Right lung (tissue), 2 donors: ENCODE measurements at regions not wholly inside any gene's neighbourhood (a gene's known extent, or its start where the extent isn't known, plus 50 kb on each side); places are given as distances from the start of the nearest gene placed in this dataset.
A peak's percentile ranks its signal among the peaks of the same experiment; 100 is the strongest.

Experiments used
- DNase-seq, 2 donors: peaks; one replicate each; pipeline ENCODE4 v3.0.0-alpha.2; 2013

DNA sequence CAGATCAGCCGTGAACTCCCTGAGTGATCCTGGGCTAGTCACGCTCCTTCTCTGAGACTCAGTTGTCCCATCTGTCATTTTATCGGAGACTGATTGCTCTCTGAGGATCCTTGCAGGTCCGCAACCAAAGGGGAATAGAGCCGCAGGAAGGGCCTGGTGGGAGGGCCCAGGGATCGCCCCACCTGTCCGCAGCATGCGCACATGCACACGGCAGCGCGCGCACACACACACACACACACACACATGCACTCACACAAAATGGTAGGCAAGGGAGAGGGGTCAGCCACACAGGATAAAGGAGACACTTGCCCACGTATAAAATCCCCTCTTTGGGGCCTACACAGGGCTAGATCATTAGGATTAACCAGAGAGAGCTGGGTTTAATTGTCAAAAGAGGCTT is 95.6 kb upstream of the FOXP4 start:
- no peak for DNase-seq

DNA sequence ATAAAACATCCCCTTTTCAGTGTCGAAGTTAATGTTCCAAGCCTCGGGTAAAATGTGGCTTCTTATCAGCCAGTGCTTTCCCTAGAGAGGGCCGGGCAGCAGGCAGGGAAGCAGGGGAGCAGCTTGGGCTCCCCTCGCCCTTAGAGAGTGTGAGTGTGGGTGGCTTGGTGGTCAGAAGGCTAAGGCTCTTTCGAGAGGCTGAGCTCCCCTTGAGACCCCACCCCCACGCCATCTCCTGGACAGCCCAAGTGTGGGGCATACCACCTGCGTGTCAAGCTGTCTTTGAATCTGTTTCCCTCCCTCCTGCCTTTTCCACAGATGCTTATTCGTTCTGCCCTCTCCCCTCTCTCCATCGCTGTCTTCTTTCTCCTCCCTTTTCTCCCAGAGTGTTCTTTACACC is 95.1 kb upstream of the FOXP4 start:
- no peak for DNase-seq

DNA sequence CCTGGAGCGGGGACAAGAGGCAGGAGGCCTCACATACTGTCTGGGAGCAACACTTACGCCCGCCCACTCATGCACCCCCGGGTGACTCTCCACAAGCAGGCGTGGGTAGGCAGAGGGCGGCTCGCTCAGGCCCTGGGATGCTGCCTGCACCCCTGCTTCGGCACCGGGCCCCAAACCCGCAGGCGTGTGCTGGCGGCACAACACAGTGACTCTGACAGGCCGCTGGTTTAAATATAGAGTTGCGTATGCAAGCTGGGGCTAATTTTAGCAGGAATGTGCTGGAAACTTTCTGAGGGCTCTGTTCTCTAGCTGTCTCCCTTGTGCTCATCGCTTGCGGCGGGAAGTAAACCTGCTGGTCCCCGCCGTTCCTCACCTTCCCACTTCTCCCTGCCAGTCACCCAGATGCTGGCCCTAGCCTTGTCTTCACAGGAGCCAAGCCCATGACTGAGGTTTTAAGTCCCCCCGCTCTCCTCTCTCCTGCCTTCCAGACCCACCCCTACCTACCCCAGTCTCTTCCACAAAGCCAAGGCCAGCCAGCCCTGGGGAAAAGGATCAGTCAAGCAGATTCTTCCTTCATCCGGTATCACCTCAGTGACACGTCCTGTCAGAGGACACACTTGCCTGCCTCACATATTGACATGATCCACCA is 94.5 kb upstream of the FOXP4 start:
- peak; percentile 56 for DNase-seq

DNA sequence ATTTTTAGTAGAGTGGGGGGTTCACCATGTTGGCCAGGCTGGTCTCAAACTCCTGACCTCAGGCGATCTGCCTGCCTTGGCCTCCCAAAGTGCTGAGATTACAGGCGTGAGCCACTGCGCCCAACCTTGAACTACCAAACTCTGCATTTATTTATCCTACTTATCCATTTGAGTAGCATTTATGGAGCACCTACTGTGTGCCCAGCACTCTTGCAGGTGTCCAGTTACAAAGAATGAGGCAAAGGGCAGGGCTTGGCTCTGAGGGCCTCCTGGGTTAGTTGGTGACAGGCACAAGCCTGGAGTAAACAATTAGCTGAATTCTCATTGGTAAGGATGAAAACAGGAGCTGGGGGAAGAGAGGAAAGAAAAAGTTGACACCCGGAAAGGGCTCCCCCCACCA is 93.4 kb upstream of the FOXP4 start:
- DNase-seq: no peak

DNA sequence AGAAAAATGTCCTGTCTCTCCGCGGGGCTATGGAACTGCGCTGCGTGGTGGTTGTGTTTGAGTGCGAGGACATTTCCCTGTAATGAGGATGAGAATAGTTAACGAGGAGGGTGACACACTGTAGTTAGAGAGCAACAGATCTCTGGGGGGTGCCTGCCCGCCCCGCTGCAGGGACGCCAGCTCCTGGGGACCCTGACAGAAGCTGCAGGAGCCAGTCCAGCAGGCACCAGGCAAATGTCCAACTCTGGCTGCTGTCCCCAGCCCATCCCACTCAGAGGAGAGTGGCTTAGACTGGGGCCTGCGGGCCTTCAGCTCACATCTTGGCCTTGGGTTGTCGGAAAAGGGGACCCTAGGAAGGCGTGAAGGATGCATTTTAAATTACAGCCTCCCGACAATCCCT is 92.9 kb upstream of the FOXP4 start:
- no peak for DNase-seq

DNA sequence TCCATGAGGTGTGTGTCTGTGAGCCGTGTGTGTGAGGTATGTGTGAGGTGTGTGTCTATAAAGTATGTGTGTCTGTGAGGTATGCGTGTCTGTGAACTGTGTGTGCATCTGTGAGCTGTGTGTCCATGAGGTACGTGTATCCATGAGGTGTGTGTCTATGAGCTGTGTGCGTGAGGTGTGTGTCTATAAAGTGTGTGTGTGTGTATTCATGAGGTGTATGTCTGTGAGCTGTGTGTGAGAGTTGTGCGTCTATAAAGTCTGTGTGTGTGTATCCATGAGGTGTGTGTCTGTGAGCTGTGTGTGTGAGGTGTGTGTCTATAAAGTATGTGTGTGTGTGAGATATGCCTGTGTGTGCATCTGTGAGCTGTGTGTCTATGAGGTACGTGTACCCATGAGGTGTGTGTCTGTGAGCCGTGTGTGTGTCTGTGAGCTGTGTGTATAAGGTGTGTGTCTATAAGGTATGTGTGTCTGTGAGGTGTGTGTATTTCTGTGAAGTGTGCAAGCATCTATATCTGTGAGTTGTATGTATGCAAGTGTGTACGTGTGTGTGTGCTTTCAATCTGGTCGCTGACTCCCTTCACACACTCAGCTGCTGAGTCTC is 91.9 kb upstream of the FOXP4 start:
- DNase-seq: no peak

DNA sequence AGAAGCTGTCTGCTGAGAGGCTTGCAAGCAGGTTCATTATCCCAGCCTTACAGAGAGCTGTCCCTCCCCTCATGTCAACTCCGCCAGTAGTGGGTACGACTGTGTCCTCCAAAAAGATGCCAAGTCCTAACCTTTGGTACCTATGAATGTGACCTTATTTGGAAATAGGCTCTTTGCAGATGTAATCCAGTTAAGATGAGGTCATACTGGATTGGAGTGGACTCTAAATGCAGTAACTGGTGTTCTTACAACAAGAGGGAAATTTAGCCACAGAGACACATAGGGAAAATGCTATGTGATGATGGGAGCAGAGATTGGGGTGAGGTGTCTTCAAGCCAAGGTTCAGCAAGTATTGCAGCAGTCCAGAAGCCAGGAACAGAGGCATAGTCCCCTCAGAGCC is 90.8 kb upstream of the FOXP4 start:
- DNase-seq: no peak

DNA sequence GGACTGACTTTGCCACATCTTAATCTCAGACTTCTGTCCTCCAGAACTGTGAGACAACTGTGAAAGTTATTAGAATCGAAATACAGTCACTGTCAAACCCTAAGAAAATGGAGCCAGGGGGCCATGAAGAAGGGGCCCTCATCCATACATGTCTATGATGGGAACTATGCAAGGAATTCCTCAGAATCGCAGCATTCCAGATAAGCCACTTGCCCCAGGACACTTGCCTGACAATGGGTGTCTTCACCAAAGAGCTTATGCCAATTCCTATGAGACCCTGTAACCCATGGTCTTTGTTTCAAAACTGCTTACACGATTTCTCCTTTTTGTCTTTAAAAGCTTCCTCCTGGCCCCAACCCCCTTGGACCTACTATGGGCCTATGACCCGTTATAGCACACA is 90.4 kb upstream of the FOXP4 start:
- DNase-seq: no peak

DNA sequence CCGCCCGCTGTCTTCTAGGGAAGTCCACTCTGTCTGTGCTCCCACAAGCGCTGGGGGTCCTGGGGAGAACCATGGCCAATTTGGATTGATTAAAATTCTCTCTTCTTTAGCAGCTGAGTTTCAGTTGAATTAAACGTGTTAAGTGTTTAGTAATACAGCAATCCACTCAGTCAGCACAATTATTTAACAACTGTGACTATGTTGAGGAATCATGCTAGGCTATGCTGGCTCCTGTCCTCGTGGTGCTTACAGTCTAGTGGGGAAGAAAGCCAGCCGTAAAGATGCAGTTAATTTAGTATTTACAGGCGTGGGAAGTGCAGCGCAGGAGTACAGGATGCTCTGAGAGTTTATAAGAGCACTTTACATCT is 88.9 kb upstream of the FOXP4 start:
- DNase-seq: no peak

DNA sequence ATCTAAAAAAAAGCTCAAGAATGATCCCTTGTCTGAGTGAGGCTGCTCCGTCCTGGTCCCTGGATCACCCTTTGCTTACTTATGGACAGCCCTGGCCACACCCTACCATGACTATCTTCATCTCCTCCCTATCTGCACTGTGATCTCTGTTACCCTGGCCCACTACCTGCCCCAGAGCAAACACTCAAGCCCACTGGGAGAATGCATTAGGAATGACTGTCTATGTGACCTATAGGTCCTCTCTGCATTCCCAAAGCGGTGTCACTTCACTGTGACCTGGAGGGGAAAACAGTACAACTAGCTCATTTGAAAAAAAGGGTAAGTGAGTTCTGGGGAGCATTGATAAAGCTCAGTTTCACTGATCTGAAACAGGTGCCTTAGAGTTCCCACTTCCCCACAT is 86.4 kb upstream of the FOXP4 start:
- DNase-seq: no peak

DNA sequence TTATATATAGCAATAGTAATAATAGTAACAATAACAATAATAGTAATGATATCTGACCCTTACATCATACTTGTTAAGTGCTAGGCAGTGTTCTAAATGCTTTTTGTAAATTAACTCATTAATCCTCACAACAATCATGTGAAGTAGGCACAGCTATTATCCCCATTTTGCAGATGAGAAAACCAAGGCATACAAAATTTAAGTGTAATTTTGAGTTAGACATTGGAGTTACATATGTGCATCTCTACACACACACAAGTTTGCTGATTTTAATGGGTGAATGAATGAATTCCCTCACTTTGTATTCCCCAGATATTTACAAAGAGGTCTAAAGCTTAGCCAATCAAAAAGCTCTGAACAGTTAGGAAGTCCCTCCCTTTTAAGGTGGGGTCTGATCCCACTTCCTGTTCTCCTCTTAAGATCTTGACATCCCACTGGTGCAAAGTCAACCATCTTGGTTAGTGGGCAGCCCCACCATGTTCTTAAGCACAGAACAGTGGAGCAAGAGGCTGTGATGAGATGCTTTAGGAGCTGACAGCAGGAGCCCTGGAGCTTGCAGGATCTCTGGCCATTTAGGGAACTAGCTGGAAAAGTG is 85.3 kb upstream of the FOXP4 start:
- DNase-seq: no peak

DNA sequence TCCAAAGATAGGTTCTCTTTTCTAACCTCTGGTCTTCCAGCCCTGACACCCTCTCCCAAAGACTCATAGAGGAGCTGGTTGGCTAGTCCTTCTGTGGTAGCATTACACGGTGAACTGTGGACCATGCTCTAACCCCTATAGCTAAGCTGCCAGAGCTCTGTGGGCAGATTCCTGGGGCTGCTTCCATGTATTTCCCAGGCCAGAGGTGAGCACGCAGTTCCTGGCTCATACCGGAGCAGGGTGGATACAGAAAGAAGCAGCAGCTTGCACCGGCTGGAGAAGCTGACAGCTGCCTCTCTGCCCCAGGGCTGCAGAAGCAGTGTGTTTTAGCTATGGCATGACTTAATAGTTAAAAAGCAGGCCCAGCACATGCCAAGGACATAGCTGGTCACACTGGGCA is 84.1 kb upstream of the FOXP4 start:
- no peak for DNase-seq

DNA sequence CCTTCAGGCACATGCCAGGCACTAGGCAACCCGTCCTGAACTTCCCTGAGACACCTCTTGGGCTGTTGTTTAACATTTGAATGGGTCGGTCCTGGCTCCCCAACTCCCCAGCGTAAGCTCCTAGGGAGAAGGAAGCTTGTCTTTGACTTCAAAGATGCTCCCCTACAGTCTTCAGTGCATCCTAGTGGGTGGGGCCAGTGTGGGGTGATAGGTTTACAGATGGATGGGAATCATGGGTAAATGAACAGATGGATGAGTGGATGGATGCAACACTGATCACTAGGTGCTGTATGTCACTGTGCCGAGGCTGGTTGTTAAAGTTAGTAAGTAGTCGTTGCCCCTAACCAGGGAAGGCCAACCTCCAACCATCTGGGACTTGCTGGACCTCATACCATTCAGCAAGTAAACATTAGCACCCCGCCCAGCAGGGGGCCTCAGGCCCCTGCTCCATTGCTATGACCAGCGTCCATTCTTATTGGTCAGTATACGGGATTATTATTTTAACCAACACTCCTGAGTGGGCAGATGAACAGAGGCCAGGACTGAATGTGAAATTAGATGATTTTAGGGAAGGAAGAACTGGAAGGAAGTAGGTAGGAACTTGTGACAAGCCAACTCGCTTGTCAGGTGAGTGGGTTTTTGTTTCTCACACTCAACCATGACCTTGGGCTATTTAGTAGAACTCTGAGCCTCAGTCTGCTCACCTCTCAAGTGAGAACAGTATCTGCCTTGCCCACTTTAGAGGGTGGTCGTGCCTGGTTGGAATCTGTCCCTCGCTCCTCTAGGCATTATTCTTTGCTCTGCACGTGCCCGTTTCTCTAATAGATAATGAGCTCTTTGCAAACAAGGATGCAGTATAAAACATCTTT is 82.9 kb upstream of the FOXP4 start:
- DNase-seq: peak in 1 of 2 donors; percentile 70

DNA sequence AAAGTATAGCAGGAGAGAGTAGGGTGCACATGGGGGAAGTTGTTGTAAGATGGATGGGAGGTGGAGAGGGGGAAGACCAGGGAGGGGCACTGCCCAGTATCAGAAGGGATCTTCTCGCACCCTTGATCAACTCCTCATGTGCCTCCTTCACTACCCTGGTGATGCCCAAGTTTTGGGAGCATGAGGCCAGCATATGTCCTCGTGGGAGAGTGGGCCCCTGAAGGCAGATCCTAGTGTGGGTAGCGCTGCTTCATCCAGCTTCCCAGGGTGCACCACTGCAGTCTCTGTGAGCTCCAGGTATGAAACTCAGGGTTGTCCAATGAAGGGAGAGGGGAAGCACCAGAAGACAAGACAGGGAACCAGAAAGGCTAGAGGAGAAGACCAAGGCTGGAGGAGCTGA is 82.2 kb upstream of the FOXP4 start:
- DNase-seq: no peak

DNA sequence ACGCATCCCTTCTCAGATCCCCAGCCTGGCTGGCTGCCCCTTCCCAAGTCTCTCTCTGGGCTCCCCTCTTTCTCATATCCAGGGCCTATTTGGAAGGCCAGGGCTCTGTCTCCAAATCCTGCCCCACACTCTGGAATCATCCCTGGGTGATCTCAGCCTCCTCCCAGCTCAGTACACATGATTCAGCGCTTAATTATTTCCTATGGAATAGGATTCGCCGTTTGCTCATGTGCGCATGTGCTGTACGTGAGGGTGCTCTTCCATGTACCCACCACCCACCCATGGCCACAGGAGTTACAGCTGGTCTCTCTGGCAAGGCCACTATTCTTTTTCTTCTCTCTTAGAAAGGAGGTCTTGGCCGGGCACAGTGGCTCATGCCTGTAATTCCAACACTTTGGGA is 81.7 kb upstream of the FOXP4 start:
- DNase-seq: no peak

DNA sequence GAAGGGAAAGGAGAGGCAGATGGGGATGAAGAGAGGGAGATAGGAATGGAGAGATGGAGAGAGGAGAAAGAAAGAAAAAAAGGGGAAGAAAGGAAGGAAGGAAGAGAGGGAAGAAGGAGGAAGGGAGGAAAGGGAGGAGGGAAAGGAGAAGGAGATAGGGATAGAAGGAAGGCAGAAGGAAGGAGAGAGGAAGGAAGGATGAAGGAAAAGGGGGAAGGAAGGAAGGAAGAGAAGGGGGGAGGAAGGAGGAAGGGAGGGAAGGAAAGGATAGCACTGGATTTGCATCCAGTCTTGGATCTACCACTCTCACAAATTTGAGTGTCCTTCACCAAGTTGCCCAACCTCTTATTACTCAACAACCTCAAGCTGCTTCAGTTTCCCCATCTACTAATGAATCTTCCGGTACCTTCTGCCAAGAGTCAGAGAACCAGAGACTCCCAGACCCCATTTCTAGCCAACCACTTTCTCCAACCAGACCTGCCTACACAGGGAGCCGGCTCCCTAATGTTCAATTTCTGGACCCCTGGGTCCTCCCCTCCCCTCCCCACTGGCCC is 79.7 kb upstream of the FOXP4 start:
- no peak for DNase-seq

DNA sequence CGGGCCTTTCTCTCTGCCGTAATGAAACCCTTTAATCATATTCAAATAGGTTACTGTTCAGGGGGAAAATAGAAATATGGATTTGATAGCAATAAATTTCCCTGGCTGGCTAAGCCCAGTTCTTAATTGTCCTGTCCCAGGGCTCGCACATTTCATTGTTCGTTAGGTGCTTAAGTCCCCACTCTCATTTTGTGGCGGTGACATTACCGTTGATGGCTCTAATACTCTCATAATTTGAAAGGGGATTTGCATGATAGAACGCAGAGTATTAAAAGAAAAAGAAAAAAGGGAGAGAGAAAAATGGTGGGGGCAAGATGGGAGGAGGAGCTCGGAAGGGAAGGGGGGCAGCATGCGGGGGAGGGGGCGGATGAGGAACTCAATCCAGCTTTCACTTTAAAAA is 79.1 kb upstream of the FOXP4 start:
- no peak for DNase-seq

DNA sequence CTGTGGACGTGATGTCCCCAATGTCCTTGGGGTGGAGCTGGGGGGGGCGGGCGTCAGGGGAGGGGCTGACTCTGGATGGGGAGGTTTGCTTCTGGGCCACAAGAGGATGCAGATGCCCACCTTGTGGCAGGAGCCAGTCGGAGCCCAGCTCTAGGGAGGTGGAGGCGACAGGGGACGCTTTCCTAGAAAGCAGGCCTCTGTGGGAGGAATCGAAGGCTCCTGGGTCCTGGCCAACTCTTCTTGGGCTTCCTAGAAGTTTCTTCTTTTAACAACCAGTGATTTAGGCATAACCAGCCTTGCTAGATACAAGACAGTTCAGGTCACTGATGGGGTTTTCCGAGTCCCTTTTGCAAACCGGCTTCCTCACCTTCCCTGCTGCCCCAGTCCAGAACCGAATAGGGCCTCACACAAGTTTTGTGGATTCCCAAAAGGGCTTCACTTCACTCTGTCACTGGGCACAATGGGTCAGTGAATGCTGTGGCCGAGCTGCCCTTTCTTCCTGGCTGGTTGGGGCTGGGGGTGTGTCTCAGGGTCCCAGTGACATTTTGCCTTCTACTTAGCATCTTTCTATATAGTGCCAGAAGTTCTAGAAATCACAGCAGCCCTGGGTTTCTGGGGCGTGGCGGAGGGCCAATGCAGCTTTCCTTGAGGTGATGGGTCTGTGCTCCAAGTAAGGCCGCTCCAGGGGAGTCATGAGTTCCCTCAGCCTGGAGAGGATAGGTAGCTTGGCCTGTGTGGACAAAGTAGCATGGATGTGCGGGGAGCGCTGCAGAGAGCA is 78.4 kb upstream of the FOXP4 start:
- DNase-seq: no peak

DNA sequence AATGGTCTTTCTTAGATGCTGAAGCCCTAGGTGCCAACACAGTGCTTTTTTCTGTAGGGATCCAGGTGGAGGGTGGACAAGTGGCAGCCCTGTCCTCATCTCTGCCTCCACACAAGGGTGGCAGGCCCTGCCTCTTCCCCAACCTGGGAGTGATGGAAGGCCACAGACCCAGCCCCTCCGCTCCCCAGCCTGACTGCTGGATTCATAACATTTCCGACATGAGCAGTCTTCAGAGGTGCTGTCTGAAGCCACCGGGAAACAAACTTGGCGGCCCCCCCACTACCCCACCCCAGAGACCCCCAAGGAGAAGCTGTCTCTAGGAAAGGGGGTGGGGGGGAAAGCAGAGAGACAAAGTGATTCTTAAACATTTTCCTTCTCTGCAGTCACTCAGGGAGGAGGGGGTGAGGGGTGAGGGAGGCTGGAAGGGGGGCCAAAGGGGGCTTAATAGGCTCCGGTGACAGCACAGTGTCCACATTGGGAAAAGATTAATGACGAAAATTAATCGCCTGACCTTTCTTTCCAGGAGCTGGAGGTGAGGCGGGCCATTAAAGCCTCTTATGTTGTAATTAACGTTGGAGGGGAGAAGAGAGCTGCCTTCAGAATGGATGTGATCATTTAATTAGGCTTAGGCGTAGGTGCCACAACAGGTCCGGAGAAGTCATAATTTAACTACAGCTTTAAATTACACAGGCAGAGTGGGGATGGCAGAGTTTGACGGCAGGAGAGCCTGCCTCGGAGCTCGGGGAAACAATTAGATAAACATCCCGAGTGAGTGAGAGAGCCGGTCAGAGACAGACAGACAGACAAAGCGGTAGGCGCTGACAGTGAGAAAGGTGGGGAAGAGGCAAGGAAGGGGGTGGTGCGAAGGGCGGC is 76.8 kb upstream of the FOXP4 start:
- no peak for DNase-seq

DNA sequence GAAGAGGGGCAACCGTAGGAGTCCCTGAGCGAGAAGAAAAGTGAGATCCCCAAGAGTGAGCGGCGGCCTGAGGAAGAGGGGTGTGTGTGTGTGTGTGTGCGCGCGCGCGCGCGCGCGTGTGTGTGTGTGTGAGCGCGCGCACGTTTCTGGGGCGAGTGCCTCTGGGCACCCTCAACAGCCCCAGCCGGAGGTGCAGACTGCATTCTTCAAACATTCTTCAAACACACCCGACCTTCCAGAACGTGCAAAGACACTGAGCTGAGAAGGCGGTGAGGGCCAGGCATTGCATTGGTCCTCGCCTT is 76.2 kb upstream of the FOXP4 start:
- peak in 1 of 2 donors; percentile 46 for DNase-seq
